SU-DHL-6 (cell line): ENCODE measurements at regions not wholly inside any gene's neighbourhood (a gene's known extent, or its start where the extent isn't known, plus 50 kb on each side); places are given as distances from the start of the nearest gene placed in this dataset.

Source experiments
- H2AFZ ChIP-seq: fragments of 200-600 bp; sonication (generic); 2 replicates; pipeline ENCODE4 v1.6.1; 2014; ENCODE audit warnings: low read depth, mild to moderate bottlenecking, moderate library complexity, mixed read lengths, antibody characterized with exemption, low read length; ENCODE audit not compliant: severe bottlenecking
- H3F3A ChIP-seq: fragments of 200-600 bp; shearing (Covaris generic); 2 replicates; pipeline ENCODE4 v1.6.0; 2016; ENCODE audit warnings: antibody characterized with exemption, mild to moderate bottlenecking; ENCODE audit not compliant: insufficient read depth
- H3K27ac ChIP-seq: fragments of 200-600 bp; sonication (generic); 2 replicates; pipeline ENCODE4 v1.5.1; 2016; ENCODE audit warnings: low read depth, mild to moderate bottlenecking, low read length, moderate library complexity, mixed read lengths
- H3K27me3 ChIP-seq: fragments of 200-600 bp; sonication (generic), shearing (Covaris generic); 2 replicates; pipeline ENCODE4 v1.6.0; 2014; ENCODE audit warnings: mild to moderate bottlenecking, low read length
- H3K36me3 ChIP-seq: fragments of 200-600 bp; sonication (generic); 2 replicates; pipeline ENCODE4 v1.6.1; 2014; ENCODE audit warnings: mild to moderate bottlenecking, low read length, mixed read lengths
- H3K4me2 ChIP-seq: fragments of 300-600, 200-600 bp; shearing (Covaris generic), sonication (generic); 2 replicates; pipeline ENCODE4 v1.6.0; 2014; ENCODE audit warnings: low read length, low read depth, mild to moderate bottlenecking; ENCODE audit not compliant: poor library complexity, severe bottlenecking
- H3K4me3 ChIP-seq: fragments of 200-600 bp; sonication (generic); 2 replicates; pipeline ENCODE4 v1.5.1; 2014; ENCODE audit warnings: antibody characterized with exemption, low read length, mild to moderate bottlenecking, mixed read lengths; ENCODE audit not compliant: insufficient read depth, poor library complexity, severe bottlenecking
- H3K79me2 ChIP-seq: fragments of 200-600 bp; sonication (generic); 2 replicates; pipeline ENCODE4 v1.6.1; 2014; ENCODE audit warnings: mild to moderate bottlenecking, low read length, moderate library complexity; ENCODE audit not compliant: insufficient read depth
- H3K9ac ChIP-seq: fragments of 200-600 bp; sonication (generic); 2 replicates; pipeline ENCODE4 v1.7.0; 2014; ENCODE audit warnings: mild to moderate bottlenecking, low read length
- H3K9me2 ChIP-seq: fragments of 200-600 bp; sonication (generic); replicated peaks from 2 replicates; pipeline ENCODE4 v1.6.1; 2014; ENCODE audit warnings: low read length; ENCODE audit not compliant: insufficient read depth
- H3K9me3 ChIP-seq: fragments of 200-600 bp; sonication (generic); 2 replicates; pipeline ENCODE4 v1.6.1; 2014; ENCODE audit warnings: low read length, mixed read lengths; ENCODE audit not compliant: insufficient read depth
- H4K20me1 ChIP-seq: fragments of 200-600 bp; sonication (generic); 2 replicates; pipeline ENCODE4 v1.6.1; 2014; ENCODE audit warnings: low read depth, mild to moderate bottlenecking, antibody characterized with exemption, low read length, moderate library complexity, mixed read lengths
- EZH2phosphoT487 ChIP-seq: fragments of 200-600 bp; sonication (generic), shearing (Covaris generic); conservative IDR thresholded peaks from 2 replicates; pipeline ENCODE4 v1.6.1; 2018; ENCODE audit warnings: mild to moderate bottlenecking, antibody characterized with exemption, low read length, moderate library complexity, mixed read lengths
- TF ChIP-seq, protein P1 (sequence below): fragments of 200-600 bp; sonication (generic); IDR thresholded peaks from one replicate; pipeline ENCODE4 v1.5.1; 2017; ENCODE audit warnings: antibody characterized with exemption, mild to moderate bottlenecking, low read length, moderate library complexity; ENCODE audit not compliant: insufficient read depth, poor library complexity, severe bottlenecking

DNA sequence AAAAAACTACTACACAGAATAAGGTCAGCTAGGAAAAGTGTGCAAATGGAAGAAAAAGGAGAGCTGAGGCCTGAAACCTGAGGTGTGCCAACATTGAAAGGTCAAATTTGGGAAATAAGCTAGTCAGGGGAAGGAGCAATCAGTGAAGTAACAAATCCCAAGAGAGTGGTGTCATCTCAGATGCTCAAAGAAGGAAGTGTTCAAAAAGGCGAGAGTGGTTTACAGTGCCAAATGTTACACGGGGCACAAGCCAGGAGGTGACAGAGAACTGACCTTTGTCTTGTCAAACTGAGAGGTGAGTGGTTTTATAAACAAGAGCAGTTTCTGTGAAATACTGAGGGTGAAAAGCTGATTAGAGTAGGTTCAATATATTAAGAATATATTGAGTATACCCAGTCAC lies 83.0 kb upstream of the TCF21 start:
- Histone ChIP-seq H3K9me3 (no peaks in the 10 kb centered on the region), H3K79me2 (no peaks in the 10 kb centered on the region), H3K9me2 (no peaks in the 10 kb centered on the region), H3F3A (no peaks in the 10 kb centered on the region), H3K9ac (no peak overlapping the region), H3K4me2 (no peak overlapping the region), H3K4me3 (no peak overlapping the region), H2AFZ (no peak overlapping the region), H3K27me3 (no peaks in the 10 kb centered on the region), H3K36me3 (no peaks in the 10 kb centered on the region), H3K27ac (no peak overlapping the region), H4K20me1 (no peaks in the 10 kb centered on the region)
- TF ChIP-seq, protein P1, sequence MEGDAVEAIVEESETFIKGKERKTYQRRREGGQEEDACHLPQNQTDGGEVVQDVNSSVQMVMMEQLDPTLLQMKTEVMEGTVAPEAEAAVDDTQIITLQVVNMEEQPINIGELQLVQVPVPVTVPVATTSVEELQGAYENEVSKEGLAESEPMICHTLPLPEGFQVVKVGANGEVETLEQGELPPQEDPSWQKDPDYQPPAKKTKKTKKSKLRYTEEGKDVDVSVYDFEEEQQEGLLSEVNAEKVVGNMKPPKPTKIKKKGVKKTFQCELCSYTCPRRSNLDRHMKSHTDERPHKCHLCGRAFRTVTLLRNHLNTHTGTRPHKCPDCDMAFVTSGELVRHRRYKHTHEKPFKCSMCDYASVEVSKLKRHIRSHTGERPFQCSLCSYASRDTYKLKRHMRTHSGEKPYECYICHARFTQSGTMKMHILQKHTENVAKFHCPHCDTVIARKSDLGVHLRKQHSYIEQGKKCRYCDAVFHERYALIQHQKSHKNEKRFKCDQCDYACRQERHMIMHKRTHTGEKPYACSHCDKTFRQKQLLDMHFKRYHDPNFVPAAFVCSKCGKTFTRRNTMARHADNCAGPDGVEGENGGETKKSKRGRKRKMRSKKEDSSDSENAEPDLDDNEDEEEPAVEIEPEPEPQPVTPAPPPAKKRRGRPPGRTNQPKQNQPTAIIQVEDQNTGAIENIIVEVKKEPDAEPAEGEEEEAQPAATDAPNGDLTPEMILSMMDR: no peak
- TF ChIP-seq EZH2phosphoT487: no peak

GRCh38 chr6:133806382-133807140 lies 82.4 kb upstream of the TCF21 start:
- Histone ChIP-seq H3K4me2 (no peak overlapping the region), H3K27ac (no peak overlapping the region), H4K20me1 (no peaks in the 10 kb centered on the region), H3K79me2 (no peaks in the 10 kb centered on the region), H3K9me2 (no peaks in the 10 kb centered on the region), H2AFZ (no peak overlapping the region), H3K9ac (no peak overlapping the region), H3K27me3 (no peaks in the 10 kb centered on the region), H3K36me3 (no peaks in the 10 kb centered on the region), H3K4me3 (no peak overlapping the region), H3F3A (no peaks in the 10 kb centered on the region), H3K9me3 (no peaks in the 10 kb centered on the region)
- TF ChIP-seq, protein P1: no peak
- no peak for TF ChIP-seq EZH2phosphoT487

DNA sequence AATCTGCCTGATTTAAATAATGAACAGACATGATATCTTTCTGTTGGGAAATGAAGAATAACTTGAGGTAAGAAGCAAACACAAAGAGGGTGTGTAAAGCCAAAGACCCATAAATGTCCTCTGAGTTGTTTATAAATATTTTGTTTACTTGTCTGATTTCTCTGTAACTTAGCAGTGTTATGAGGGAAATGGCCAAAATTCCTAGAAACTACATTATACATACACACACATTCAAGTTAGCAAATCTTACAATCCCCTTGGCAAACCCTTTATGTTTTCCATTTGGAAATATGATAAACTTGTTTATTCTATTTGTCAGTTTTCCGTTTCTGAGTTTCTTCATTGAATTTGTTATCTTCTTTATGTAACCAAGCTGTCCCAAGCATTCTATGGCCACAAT lies 81.4 kb upstream of the TCF21 start:
- Histone ChIP-seq H3K36me3 (no peaks in the 10 kb centered on the region), H3K9me2 (no peaks in the 10 kb centered on the region), H3K27me3 (no peaks in the 10 kb centered on the region), H2AFZ (no peak overlapping the region), H3F3A (no peaks in the 10 kb centered on the region), H3K79me2 (no peaks in the 10 kb centered on the region), H3K4me2 (no peak overlapping the region), H3K27ac (no peak overlapping the region), H3K9me3 (no peaks in the 10 kb centered on the region), H3K9ac (no peak overlapping the region), H3K4me3 (no peak overlapping the region), H4K20me1 (no peaks in the 10 kb centered on the region)
- TF ChIP-seq, protein P1: no peak
- no peak for TF ChIP-seq EZH2phosphoT487
